ENCODE measurements at regions not wholly inside any gene's neighbourhood (a gene's known extent, or its start where the extent isn't known, plus 50 kb on each side); places are given as distances from the start of the nearest gene placed in this dataset.

DNA sequence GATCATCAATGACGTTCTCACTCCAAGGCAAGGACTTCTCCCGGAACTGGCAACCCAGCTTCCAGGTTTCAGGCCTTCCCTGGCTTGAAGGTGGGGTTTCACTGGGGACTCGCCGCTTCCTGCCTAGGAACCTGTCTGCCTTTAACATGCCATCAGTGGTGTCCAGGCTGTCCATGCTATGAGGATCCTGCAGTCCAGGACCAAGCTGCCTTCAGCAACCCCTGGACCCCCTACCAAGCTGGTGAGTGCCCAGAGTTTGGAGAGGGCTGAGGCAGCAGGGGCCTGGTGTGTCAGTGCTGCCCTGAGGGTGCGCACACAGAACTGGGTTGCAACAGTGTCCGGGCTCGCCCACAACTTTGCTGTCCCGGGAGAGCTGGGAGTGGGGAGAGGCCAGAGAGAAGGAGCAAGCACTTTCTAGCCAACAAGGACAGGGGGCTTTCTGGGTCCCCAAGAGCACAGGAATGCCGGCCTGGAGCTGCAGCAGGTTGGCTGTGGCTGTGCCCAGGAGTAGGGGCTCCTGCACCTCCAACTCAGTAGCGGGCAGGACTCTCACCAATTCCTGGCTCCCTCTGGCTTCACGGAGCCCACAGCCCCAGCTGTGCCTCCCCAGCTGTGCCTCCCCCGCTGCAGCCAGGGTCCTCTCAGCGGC lies 1563.2 kb upstream of the MIR17HG start:
- Histone ChIP-seq H3K9me3 (ENCODE audit: control insufficient read depth in 2 of 2, insufficient read depth in 1 of 2, low read length in 1 of 2) (peaks cover 0 to 17% of the 10 kb centered on the region in 2 donors), H3K4me3 (ENCODE audit: low read length in 2 of 2) (no peak overlapping the region), H3K4me1 (ENCODE audit: control insufficient read depth in 2 of 2, insufficient read depth in 2 of 2, low read length in 2 of 2) (no peaks in the 10 kb centered on the region), H3K27ac (ENCODE audit: low read depth in 1 of 2, low read length in 1 of 2) (no peak overlapping the region), H3K36me3 (ENCODE audit: control insufficient read depth in 2 of 2, insufficient read depth in 2 of 2, low read length in 1 of 2) (no peaks in the 10 kb centered on the region), H3K27me3 (ENCODE audit: control insufficient read depth in 2 of 2, insufficient read depth in 1 of 2, low read length in 1 of 2) (no peaks in the 10 kb centered on the region)
- 89% methylated on average over 13 of the region's 13 CpGs for WGBS
- no peak for DNase-seq (ENCODE audit: low read depth in 6 of 9, low spot score in 9 of 9)

- DNase-seq (ENCODE audit: low read depth in 6 of 9, low spot score in 9 of 9), result no peak
- no peaks in the 10 kb centered on the region for H3K27me3 ChIP-seq (ENCODE audit: control insufficient read depth in 2 of 2, insufficient read depth in 1 of 2, low read length in 1 of 2)
- H3K4me1 ChIP-seq (ENCODE audit: control insufficient read depth in 2 of 2, insufficient read depth in 2 of 2, low read length in 2 of 2), result no peaks in the 10 kb centered on the region
- no peak overlapping the region for H3K4me3 ChIP-seq (ENCODE audit: low read length in 2 of 2)
- 90% methylated on average over 1 of the region's 1 CpG for WGBS
- peaks cover 0 to 17% of the 10 kb centered on the region in 2 donors for H3K9me3 ChIP-seq (ENCODE audit: control insufficient read depth in 2 of 2, insufficient read depth in 1 of 2, low read length in 1 of 2)
- H3K36me3 ChIP-seq (ENCODE audit: control insufficient read depth in 2 of 2, insufficient read depth in 2 of 2, low read length in 1 of 2), result no peaks in the 10 kb centered on the region
- H3K27ac ChIP-seq (ENCODE audit: low read depth in 1 of 2, low read length in 1 of 2), result no peak overlapping the region
Measured at GRCh38 chr13:89786531-89786930, 1561.0 kb upstream of the MIR17HG start.

GRCh38 chr13:89790696-89791095 lies 1556.8 kb upstream of the MIR17HG start:
- H3K9me3 ChIP-seq (ENCODE audit: control insufficient read depth in 2 of 2, insufficient read depth in 1 of 2, low read length in 1 of 2), result no peaks in the 10 kb centered on the region
- no peaks in the 10 kb centered on the region for H3K4me1 ChIP-seq (ENCODE audit: control insufficient read depth in 2 of 2, insufficient read depth in 2 of 2, low read length in 2 of 2)
- no peak overlapping the region for H3K27ac ChIP-seq (ENCODE audit: low read depth in 1 of 2, low read length in 1 of 2)
- no peak overlapping the region for H3K4me3 ChIP-seq (ENCODE audit: low read length in 2 of 2)
- no peaks in the 10 kb centered on the region for H3K36me3 ChIP-seq (ENCODE audit: control insufficient read depth in 2 of 2, insufficient read depth in 2 of 2, low read length in 1 of 2)
- no peaks in the 10 kb centered on the region for H3K27me3 ChIP-seq (ENCODE audit: control insufficient read depth in 2 of 2, insufficient read depth in 1 of 2, low read length in 1 of 2)
- no peak for DNase-seq (ENCODE audit: low read depth in 6 of 9, low spot score in 9 of 9)

DNA sequence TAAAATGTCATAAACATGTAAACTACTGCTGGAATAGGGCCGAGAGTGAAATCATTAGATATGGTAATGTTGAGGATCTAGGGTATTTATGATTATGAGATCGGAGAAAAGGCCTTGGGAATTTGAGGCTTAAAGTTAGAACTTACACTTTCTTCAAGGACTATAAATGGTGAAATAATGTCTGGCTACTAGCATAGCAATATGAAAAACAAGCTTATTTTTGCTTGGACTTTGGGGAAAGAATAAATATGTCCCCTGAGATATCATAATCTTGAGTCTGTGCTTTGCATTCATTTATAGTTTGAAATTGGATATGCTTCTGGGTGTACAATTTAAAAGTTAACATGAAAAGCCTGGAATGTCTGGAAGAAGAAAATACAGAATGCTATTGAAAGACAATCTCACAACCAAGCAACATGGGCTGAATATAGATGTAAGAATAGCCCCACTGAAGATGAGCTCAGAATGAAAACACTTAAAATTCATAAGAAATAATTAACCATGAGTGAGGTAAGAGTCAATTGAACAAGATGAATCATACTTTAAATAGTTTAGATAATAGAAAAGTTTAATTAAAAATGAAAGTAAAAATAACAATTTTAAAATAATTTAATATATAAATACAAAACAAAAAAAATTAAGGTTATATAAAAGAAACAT lies 1555.4 kb upstream of the MIR17HG start:
- WGBS, result 94% methylated on average over 2 of the region's 2 CpGs
- no peaks in the 10 kb centered on the region for H3K27me3 ChIP-seq (ENCODE audit: control insufficient read depth in 2 of 2, insufficient read depth in 1 of 2, low read length in 1 of 2)
- no peaks in the 10 kb centered on the region for H3K36me3 ChIP-seq (ENCODE audit: control insufficient read depth in 2 of 2, insufficient read depth in 2 of 2, low read length in 1 of 2)
- H3K27ac ChIP-seq (ENCODE audit: low read depth in 1 of 2, low read length in 1 of 2), result no peak overlapping the region
- DNase-seq (ENCODE audit: low read depth in 6 of 9, low spot score in 9 of 9), result no peak
- no peak overlapping the region for H3K4me3 ChIP-seq (ENCODE audit: low read length in 2 of 2)
- no peaks in the 10 kb centered on the region for H3K9me3 ChIP-seq (ENCODE audit: control insufficient read depth in 2 of 2, insufficient read depth in 1 of 2, low read length in 1 of 2)
- no peaks in the 10 kb centered on the region for H3K4me1 ChIP-seq (ENCODE audit: control insufficient read depth in 2 of 2, insufficient read depth in 2 of 2, low read length in 2 of 2)

DNA sequence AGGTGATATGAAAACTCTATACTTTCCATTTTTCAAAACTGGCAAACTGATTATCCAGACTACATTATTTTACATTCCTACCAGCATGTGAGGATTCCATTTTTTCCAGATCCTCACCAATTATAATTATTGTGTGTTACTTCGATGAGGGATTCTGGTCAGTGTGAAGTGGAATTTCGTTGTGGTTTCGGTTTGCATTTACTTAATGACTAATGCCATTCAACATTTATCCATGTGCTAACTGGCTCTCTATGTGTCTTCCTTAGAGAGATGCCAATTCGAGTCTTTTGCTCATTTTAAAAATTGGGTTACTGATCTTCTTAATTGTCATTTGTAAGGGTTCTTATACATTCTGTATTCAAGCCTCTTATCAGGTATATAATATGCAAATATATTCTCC lies 1551.3 kb upstream of the MIR17HG start:
- no peaks in the 10 kb centered on the region for H3K27me3 ChIP-seq (ENCODE audit: control insufficient read depth in 2 of 2, insufficient read depth in 1 of 2, low read length in 1 of 2)
- H3K27ac ChIP-seq (ENCODE audit: low read depth in 1 of 2, low read length in 1 of 2), result no peak overlapping the region
- DNase-seq (ENCODE audit: low read depth in 6 of 9, low spot score in 9 of 9), result no peak
- no peaks in the 10 kb centered on the region for H3K4me1 ChIP-seq (ENCODE audit: control insufficient read depth in 2 of 2, insufficient read depth in 2 of 2, low read length in 2 of 2)
- H3K9me3 ChIP-seq (ENCODE audit: control insufficient read depth in 2 of 2, insufficient read depth in 1 of 2, low read length in 1 of 2), result no peaks in the 10 kb centered on the region
- no peak overlapping the region for H3K4me3 ChIP-seq (ENCODE audit: low read length in 2 of 2)
- H3K36me3 ChIP-seq (ENCODE audit: control insufficient read depth in 2 of 2, insufficient read depth in 2 of 2, low read length in 1 of 2), result no peaks in the 10 kb centered on the region
- 89% methylated on average over 4 of the region's 4 CpGs for WGBS

- H3K4me3 ChIP-seq (ENCODE audit: low read length in 2 of 2), result no peak overlapping the region
- no peaks in the 10 kb centered on the region for H3K4me1 ChIP-seq (ENCODE audit: control insufficient read depth in 2 of 2, insufficient read depth in 2 of 2, low read length in 2 of 2)
- no peaks in the 10 kb centered on the region for H3K9me3 ChIP-seq (ENCODE audit: control insufficient read depth in 2 of 2, insufficient read depth in 1 of 2, low read length in 1 of 2)
- no peaks in the 10 kb centered on the region for H3K36me3 ChIP-seq (ENCODE audit: control insufficient read depth in 2 of 2, insufficient read depth in 2 of 2, low read length in 1 of 2)
- H3K27ac ChIP-seq (ENCODE audit: low read depth in 1 of 2, low read length in 1 of 2), result no peak overlapping the region
- no peak for DNase-seq (ENCODE audit: low read depth in 6 of 9, low spot score in 9 of 9)
- H3K27me3 ChIP-seq (ENCODE audit: control insufficient read depth in 2 of 2, insufficient read depth in 1 of 2, low read length in 1 of 2), result no peaks in the 10 kb centered on the region
Measured at GRCh38 chr13:89803839-89804238, 1543.6 kb upstream of the MIR17HG start.

- Histone ChIP-seq H3K9me3 (ENCODE audit: control insufficient read depth in 2 of 2, insufficient read depth in 1 of 2, low read length in 1 of 2) (no peaks in the 10 kb centered on the region), H3K27me3 (ENCODE audit: control insufficient read depth in 2 of 2, insufficient read depth in 1 of 2, low read length in 1 of 2) (no peaks in the 10 kb centered on the region), H3K4me3 (ENCODE audit: low read length in 2 of 2) (no peak overlapping the region), H3K36me3 (ENCODE audit: control insufficient read depth in 2 of 2, insufficient read depth in 2 of 2, low read length in 1 of 2) (no peaks in the 10 kb centered on the region), H3K4me1 (ENCODE audit: control insufficient read depth in 2 of 2, insufficient read depth in 2 of 2, low read length in 2 of 2) (no peaks in the 10 kb centered on the region), H3K27ac (ENCODE audit: low read depth in 1 of 2, low read length in 1 of 2) (no peak overlapping the region)
- 89% methylated on average over 4 of the region's 4 CpGs for WGBS
- no peak for DNase-seq (ENCODE audit: low read depth in 6 of 9, low spot score in 9 of 9)
Measured at GRCh38 chr13:89806594-89806993, 1540.9 kb upstream of the MIR17HG start.

- Histone ChIP-seq H3K4me1 (ENCODE audit: control insufficient read depth in 2 of 2, insufficient read depth in 2 of 2, low read length in 2 of 2) (no peaks in the 10 kb centered on the region), H3K27ac (ENCODE audit: low read depth in 1 of 2, low read length in 1 of 2) (no peak overlapping the region), H3K4me3 (ENCODE audit: low read length in 2 of 2) (no peak overlapping the region), H3K9me3 (ENCODE audit: control insufficient read depth in 2 of 2, insufficient read depth in 1 of 2, low read length in 1 of 2) (peaks cover 0 to under 1% of the 10 kb centered on the region in 2 donors), H3K27me3 (ENCODE audit: control insufficient read depth in 2 of 2, insufficient read depth in 1 of 2, low read length in 1 of 2) (no peaks in the 10 kb centered on the region), H3K36me3 (ENCODE audit: control insufficient read depth in 2 of 2, insufficient read depth in 2 of 2, low read length in 1 of 2) (no peaks in the 10 kb centered on the region)
- WGBS, result 69% methylated on average over 2 of the region's 2 CpGs
- no peak for DNase-seq (ENCODE audit: low read depth in 6 of 9, low spot score in 9 of 9)
Measured at GRCh38 chr13:89812856-89813255, 1534.6 kb upstream of the MIR17HG start.

DNA sequence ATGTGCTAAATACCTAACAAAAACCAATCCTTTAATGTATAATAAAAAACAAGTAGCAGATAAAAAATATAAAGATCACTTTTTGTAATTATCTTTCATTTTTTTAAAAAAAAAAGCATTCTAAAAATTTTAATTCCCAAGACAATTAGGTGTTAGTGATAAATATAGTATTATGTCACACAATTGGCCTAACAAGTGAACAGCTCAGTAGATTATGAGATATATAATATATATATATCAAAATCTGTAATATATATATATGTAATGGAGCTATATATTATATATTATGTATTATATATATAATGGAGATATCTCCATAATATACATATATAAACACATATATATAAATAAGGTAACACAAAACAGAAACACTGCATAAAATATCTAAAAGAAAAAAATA lies 1531.1 kb upstream of the MIR17HG start:
- no peak for DNase-seq (ENCODE audit: low read depth in 6 of 9, low spot score in 9 of 9)
- no peak overlapping the region for H3K27ac ChIP-seq (ENCODE audit: low read depth in 1 of 2, low read length in 1 of 2)
- H3K36me3 ChIP-seq (ENCODE audit: control insufficient read depth in 2 of 2, insufficient read depth in 2 of 2, low read length in 1 of 2), result no peaks in the 10 kb centered on the region
- H3K4me3 ChIP-seq (ENCODE audit: low read length in 2 of 2), result no peak overlapping the region
- H3K4me1 ChIP-seq (ENCODE audit: control insufficient read depth in 2 of 2, insufficient read depth in 2 of 2, low read length in 2 of 2), result no peaks in the 10 kb centered on the region
- peaks cover 0 to 9% of the 10 kb centered on the region in 2 donors for H3K9me3 ChIP-seq (ENCODE audit: control insufficient read depth in 2 of 2, insufficient read depth in 1 of 2, low read length in 1 of 2)
- no peaks in the 10 kb centered on the region for H3K27me3 ChIP-seq (ENCODE audit: control insufficient read depth in 2 of 2, insufficient read depth in 1 of 2, low read length in 1 of 2)

Measured in thymus (tissue), 11 donors.